SK-N-SH treated with all-trans-retinoic acid at 6 μM for 48 hours (cell line): ENCODE measurements at regions not wholly inside any gene's neighbourhood (a gene's known extent, or its start where the extent isn't known, plus 50 kb on each side); places are given as distances from the start of the nearest gene placed in this dataset.

Experiments used
- ATAC-seq: fragments of 200-7000 bp; cut with Tn5 transposase; 3 replicates; pipeline ENCODE4 v1.9.1; 2020; ENCODE audit warnings: mild to moderate bottlenecking, moderate library complexity
- ARNTL ChIP-seq: fragments of 450-650 bp; formaldehyde crosslinking; IDR thresholded peaks from 2 replicates; pipeline ENCODE4 v1.5.0; 2020; ENCODE audit warnings: low read depth, mild to moderate bottlenecking, moderate library complexity, borderline replicate concordance
- CREB5 ChIP-seq: fragments of 250-450 bp; sonication (Bioruptor Pico); IDR thresholded peaks from 2 replicates; pipeline ENCODE4 v1.5.1; 2020; ENCODE audit warnings: low read depth, mild to moderate bottlenecking, moderate library complexity
- CSDC2 ChIP-seq: fragments of 250-450 bp; sonication (Bioruptor Pico); IDR thresholded peaks from 2 replicates; pipeline ENCODE4 v1.5.0; 2020; ENCODE audit warnings: mild to moderate bottlenecking, moderate library complexity
- CSRNP3 ChIP-seq: fragments of 250-450 bp; sonication (Bioruptor Pico); IDR thresholded peaks from 2 replicates; pipeline ENCODE4 v1.5.1; 2021; ENCODE audit warnings: mild to moderate bottlenecking, moderate library complexity
- ESRRG ChIP-seq: fragments of 250-450 bp; sonication (Bioruptor Pico); IDR thresholded peaks from 2 replicates; pipeline ENCODE4 v1.6.1; 2021; ENCODE audit warnings: mild to moderate bottlenecking
- GLIS3 ChIP-seq: fragments of 250-450 bp; sonication (Bioruptor Pico); IDR thresholded peaks from 2 replicates; pipeline ENCODE4 v1.5.0; 2020; ENCODE audit warnings: mild to moderate bottlenecking, moderate library complexity
- ISL1 ChIP-seq: fragments of 250-450 bp; sonication (Bioruptor Pico); IDR thresholded peaks from 2 replicates; pipeline ENCODE4 v2.1.2; 2022; ENCODE audit warnings: mild to moderate bottlenecking, moderate library complexity
- OSR1 ChIP-seq: fragments of 250-450 bp; sonication (Bioruptor Pico); IDR thresholded peaks from 2 replicates; pipeline ENCODE4 v1.8.0; 2022; ENCODE audit warnings: moderate library complexity, mild to moderate bottlenecking, inconsistent platforms
- PATZ1 ChIP-seq: fragments of 250-450 bp; sonication (Bioruptor Pico); IDR thresholded peaks from 2 replicates; pipeline ENCODE4 v1.8.0; 2020; ENCODE audit warnings: mild to moderate bottlenecking, moderate library complexity, borderline replicate concordance
- POU6F1 ChIP-seq: fragments of 250-450 bp; sonication (Bioruptor Pico); IDR thresholded peaks from 2 replicates; pipeline ENCODE4 v1.8.0; 2021; ENCODE audit warnings: low read depth, mild to moderate bottlenecking, moderate library complexity, borderline replicate concordance
- PPARA ChIP-seq: fragments of 250-450 bp; sonication (Bioruptor Pico); IDR thresholded peaks from 2 replicates; pipeline ENCODE4 v1.5.0; 2020; ENCODE audit warnings: mild to moderate bottlenecking, borderline replicate concordance
- SNAI2 ChIP-seq: fragments of 250-450 bp; sonication (Bioruptor Pico); IDR thresholded peaks from 2 replicates; pipeline ENCODE4 v1.5.0; 2020; ENCODE audit warnings: mild to moderate bottlenecking, moderate library complexity
- TOX ChIP-seq: fragments of 250-450 bp; sonication (Bioruptor Pico); IDR thresholded peaks from 2 replicates; pipeline ENCODE4 v1.8.0; 2021; ENCODE audit warnings: mild to moderate bottlenecking, moderate library complexity, borderline replicate concordance
- TSHZ2 ChIP-seq: fragments of 250-450 bp; sonication (Bioruptor Pico); IDR thresholded peaks from 2 replicates; pipeline ENCODE4 v1.5.0; 2020; ENCODE audit warnings: mild to moderate bottlenecking, moderate library complexity
- ZC3H10 ChIP-seq: fragments of 250-450 bp; sonication (Bioruptor Pico); IDR thresholded peaks from 2 replicates; pipeline ENCODE4 v1.5.1; 2021; ENCODE audit warnings: mild to moderate bottlenecking, moderate library complexity
- ZFP3 ChIP-seq: fragments of 250-450 bp; sonication (Bioruptor Pico); IDR thresholded peaks from 2 replicates; pipeline ENCODE4 v1.5.0; 2020; ENCODE audit warnings: mild to moderate bottlenecking, moderate library complexity
- ZNF565 ChIP-seq: fragments of 450-650 bp; formaldehyde crosslinking; conservative IDR thresholded peaks from 2 replicates; pipeline ENCODE4 v1.5.0; 2020; ENCODE audit warnings: low read depth, mild to moderate bottlenecking, moderate library complexity
- ZNF70 ChIP-seq: fragments of 450-650 bp; formaldehyde crosslinking; IDR thresholded peaks from 2 replicates; pipeline ENCODE4 v1.5.0; 2020; ENCODE audit warnings: mild to moderate bottlenecking, moderate library complexity

- no peak for ATAC-seq
- TF ChIP-seq TSHZ2 (no peak), ZC3H10 (no peak), CREB5 (CRISPR knock-in tag) (no peak), ESRRG (CRISPR knock-in tag) (no peak), OSR1 (no peak), SNAI2 (CRISPR knock-in tag) (no peak), ARNTL (no peak), PPARA (CRISPR knock-in tag) (no peak), ZNF70 (CRISPR knock-in tag) (no peak), TOX (CRISPR knock-in tag) (no peak)
- TF ChIP-seq, all 23 proteins: peak for 0
These were observed 361.8 kb upstream of the MGMT start for GRCh38 chr10:129105266-129105665.

- no peak for ATAC-seq
- TF ChIP-seq ESRRG (CRISPR knock-in tag): no peak
- no peak for TF ChIP-seq ISL1 (CRISPR knock-in tag)
- no peak for TF ChIP-seq ZNF70 (CRISPR knock-in tag)
- no peak for TF ChIP-seq ZFP3 (CRISPR knock-in tag)
- no peak for TF ChIP-seq POU6F1 (CRISPR knock-in tag)
- no peak for TF ChIP-seq CSRNP3
- TF ChIP-seq ARNTL: no peak
- TF ChIP-seq PPARA (CRISPR knock-in tag): no peak
- no peak for TF ChIP-seq TSHZ2
- TF ChIP-seq CSDC2 (CRISPR knock-in tag): no peak
- no peak for TF ChIP-seq OSR1
- no peak for TF ChIP-seq GLIS3 (CRISPR knock-in tag)
- no peak for TF ChIP-seq CREB5 (CRISPR knock-in tag)
- no peak for TF ChIP-seq PATZ1 (CRISPR knock-in tag)
- no peak for TF ChIP-seq ZNF565 (CRISPR knock-in tag)
These were observed 360.7 kb upstream of the MGMT start for GRCh38 chr10:129106314-129106713.
